Activated naive CD4-positive, alpha-beta T cell treated with anti-CD3 and anti-CD28 coated beads, Interleukin-2, amount 10 ng/mL, durations not matched to agents 7 days and 5 days (primary cell): ENCODE measurements at regions not wholly inside any gene's neighbourhood (a gene's known extent, or its start where the extent isn't known, plus 50 kb on each side); places are given as distances from the start of the nearest gene placed in this dataset.

ENCODE experiments used
- CTCF ChIA-PET: fragments of 350-600 bp; sonication (Branson Sonifier 250); formaldehyde crosslinking; loops from one replicate; lab custom pipeline; 2021; ENCODE audit warnings: antibody characterized with exemption; lab: Charles Lee
- DNase-seq: peaks from one replicate; pipeline ENCODE4 v3.0.0-alpha.2; 2020
- H3K27ac Mint-ChIP-seq: one replicate; pipeline ENCODE4 v1.8.0; 2021; ENCODE audit warnings: mild to moderate bottlenecking, moderate library complexity, mixed read lengths
- H3K27me3 Mint-ChIP-seq: one replicate; pipeline ENCODE4 v1.8.0; 2021; ENCODE audit warnings: mild to moderate bottlenecking, mixed read lengths
- H3K36me3 Mint-ChIP-seq: one replicate; pipeline ENCODE4 v1.8.0; 2021; ENCODE audit warnings: mixed read lengths
- H3K4me1 Mint-ChIP-seq: one replicate; pipeline ENCODE4 v1.8.0; 2021; ENCODE audit warnings: mixed read lengths
- H3K4me3 Mint-ChIP-seq: one replicate; pipeline ENCODE4 v1.8.0; 2021; ENCODE audit warnings: mild to moderate bottlenecking, moderate library complexity, mixed read lengths
- H3K9me3 Mint-ChIP-seq: one replicate; pipeline ENCODE4 v1.8.0; 2021; ENCODE audit warnings: mixed read lengths

DNA sequence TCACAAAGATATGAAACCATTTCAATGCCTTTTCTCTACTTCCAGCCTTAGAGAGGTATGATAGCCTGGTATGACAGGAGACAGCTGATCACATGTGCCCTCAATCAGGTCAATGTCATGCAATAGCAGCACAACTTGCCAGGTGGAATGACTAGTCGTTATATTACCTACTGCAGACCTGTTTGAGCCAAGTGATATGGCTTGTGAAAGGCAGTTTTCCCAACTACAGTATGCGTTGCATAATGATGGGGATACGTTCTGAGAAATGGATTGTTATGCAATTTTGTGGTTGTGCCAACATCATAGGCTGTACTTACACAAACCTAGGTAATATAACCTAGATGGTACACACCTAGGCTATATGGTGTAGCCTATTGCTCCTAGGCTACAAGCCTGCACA, 262.8 kb downstream of the ICOS start:
- H3K4me1 Mint-ChIP-seq, result peaks cover 4% of the 10 kb centered on the region
- H3K27ac Mint-ChIP-seq, result no peak overlapping the region
- no peak for DNase-seq
- no peak overlapping the region for H3K4me3 Mint-ChIP-seq
- no peaks in the 10 kb centered on the region for H3K36me3 Mint-ChIP-seq
- peaks cover 6% of the 10 kb centered on the region for H3K27me3 Mint-ChIP-seq
- CTCF ChIA-PET, result no interaction called here
- no peaks in the 10 kb centered on the region for H3K9me3 Mint-ChIP-seq

DNA sequence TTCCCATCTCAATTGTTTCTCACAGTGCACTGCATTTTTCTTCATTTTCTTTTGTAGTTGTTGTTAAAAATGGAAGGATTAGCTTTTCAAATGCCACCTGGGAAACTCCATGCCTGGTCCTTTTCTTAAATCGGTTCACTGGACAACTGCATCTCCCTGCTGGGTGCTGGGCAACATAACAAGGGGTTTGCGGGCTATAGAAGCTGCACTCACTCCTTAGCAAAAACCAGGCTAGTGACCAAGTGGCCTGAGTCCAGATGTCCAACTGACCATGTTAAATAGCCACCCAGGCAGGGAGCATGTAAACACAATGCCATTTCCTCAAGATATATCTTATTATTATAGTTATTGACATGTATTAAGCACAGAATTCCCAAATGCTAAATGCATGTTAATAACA, 264.9 kb downstream of the ICOS start:
- H3K36me3 Mint-ChIP-seq, result no peaks in the 10 kb centered on the region
- DNase-seq, result no peak
- H3K27me3 Mint-ChIP-seq, result peaks cover 19% of the 10 kb centered on the region
- H3K9me3 Mint-ChIP-seq, result no peaks in the 10 kb centered on the region
- CTCF ChIA-PET, result interaction anchor here (1.5 kb wide), 1 partner anchor 7 kb away, joined by 3 read pairs; no protein-coding TSS in a partner anchor
- no peak overlapping the region for H3K4me3 Mint-ChIP-seq
- peaks cover 4% of the 10 kb centered on the region for H3K4me1 Mint-ChIP-seq
- H3K27ac Mint-ChIP-seq, result no peak overlapping the region

DNA sequence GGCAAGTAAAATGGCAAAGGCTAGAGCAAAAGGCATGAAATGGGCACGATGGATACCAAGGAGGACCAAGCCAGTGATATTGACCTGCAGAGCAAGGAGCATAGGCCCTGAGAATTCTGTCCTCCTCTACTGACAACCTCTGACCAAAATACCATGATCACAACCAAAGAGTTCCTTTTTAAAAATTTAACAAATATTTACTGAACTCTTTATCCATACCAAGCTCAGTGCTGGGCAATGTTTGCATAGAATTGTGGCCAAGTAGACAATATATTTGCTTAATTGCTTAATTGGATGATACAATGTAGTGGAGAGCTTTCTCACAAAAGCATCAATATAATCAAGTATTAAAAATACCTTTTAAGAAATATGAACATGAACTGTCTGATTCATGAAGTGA, 265.7 kb downstream of the ICOS start:
- DNase-seq, result no peak
- H3K4me3 Mint-ChIP-seq, result no peak overlapping the region
- CTCF ChIA-PET, result no interaction called here
- H3K4me1 Mint-ChIP-seq, result peaks cover 4% of the 10 kb centered on the region
- no peak overlapping the region for H3K27ac Mint-ChIP-seq
- H3K27me3 Mint-ChIP-seq, result peaks cover 23% of the 10 kb centered on the region
- no peaks in the 10 kb centered on the region for H3K9me3 Mint-ChIP-seq
- no peaks in the 10 kb centered on the region for H3K36me3 Mint-ChIP-seq

DNA sequence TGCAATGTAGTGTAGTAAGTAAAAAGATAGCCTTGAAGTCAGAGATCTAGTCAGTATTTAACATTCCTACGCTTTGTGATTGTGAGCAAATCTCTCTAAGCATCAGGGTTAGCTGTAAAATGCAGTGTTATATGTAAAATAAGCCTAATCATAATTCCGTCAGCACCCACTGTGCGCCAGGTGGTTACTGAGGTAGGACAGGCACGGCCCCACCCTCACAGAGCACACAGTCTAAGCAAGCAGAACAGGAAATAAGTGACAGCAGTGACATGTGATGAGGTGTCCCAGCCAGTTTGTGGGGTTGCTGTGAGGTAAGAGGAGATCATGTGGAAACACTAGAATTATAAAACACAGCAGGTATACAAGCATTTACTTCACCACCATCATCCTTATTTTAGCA, 267.1 kb downstream of the ICOS start:
- H3K9me3 Mint-ChIP-seq, result no peaks in the 10 kb centered on the region
- no peak overlapping the region for H3K4me3 Mint-ChIP-seq
- H3K27ac Mint-ChIP-seq, result no peak overlapping the region

DNA sequence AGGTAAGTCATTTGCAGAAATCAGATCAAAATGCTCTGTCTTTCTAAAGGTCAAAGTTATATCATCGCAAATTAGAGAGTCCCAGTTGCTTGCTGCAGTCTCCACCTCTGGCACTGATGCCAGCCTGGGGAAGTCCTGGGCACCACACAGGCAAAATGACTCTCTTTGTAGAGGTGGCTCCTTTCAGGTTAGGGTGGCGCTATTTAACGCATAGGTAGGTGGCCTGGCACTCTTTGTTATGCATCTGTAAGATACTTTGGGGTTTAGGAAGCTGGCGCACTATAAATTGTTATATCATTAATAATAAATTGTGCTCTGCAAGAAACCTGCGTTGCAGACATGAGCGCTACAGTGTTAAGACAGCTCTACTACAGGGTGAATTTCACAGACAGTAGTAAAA, 268.5 kb downstream of the ICOS start:
- Mint-ChIP-seq H3K4me3 (no peak overlapping the region), H3K9me3 (no peaks in the 10 kb centered on the region), H3K27me3 (peaks cover 18% of the 10 kb centered on the region), H3K27ac (no peak overlapping the region), H3K36me3 (no peaks in the 10 kb centered on the region), H3K4me1 (peaks cover 4% of the 10 kb centered on the region)
- no peak for DNase-seq
- CTCF ChIA-PET, result no interaction called here

More for the DNA sequence above, 267.1 kb downstream of the ICOS start:
- no peaks in the 10 kb centered on the region for H3K36me3 Mint-ChIP-seq
- CTCF ChIA-PET, result no interaction called here
- H3K27me3 Mint-ChIP-seq, result peaks cover 18% of the 10 kb centered on the region
- no peak for DNase-seq
- H3K4me1 Mint-ChIP-seq, result peaks cover 4% of the 10 kb centered on the region

DNA sequence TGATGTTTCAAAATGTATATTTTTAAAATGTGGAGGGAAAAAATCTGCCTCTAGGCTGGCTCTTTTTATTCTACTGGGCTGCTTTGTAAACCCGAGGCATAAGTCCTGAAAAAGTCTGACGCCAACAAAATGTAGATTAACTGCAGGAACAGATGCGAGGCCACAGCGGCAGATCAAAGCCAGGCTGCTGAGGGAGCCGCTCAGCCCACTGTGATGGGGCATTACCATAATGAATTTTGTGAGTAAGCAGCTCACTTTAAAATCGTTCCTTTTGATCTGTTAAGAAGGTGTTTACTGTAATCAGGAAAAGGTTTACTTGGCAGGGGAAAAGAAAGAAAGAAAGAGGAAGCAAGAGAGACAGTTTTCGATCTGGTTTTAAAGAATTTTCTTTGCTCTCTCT, 269.0 kb downstream of the ICOS start:
- Mint-ChIP-seq H3K4me1 (peaks cover 4% of the 10 kb centered on the region), H3K9me3 (no peaks in the 10 kb centered on the region), H3K27me3 (peaks cover 18% of the 10 kb centered on the region), H3K36me3 (no peaks in the 10 kb centered on the region), H3K4me3 (no peak overlapping the region), H3K27ac (no peak overlapping the region)
- DNase-seq, result no peak
- CTCF ChIA-PET, result no interaction called here

DNA sequence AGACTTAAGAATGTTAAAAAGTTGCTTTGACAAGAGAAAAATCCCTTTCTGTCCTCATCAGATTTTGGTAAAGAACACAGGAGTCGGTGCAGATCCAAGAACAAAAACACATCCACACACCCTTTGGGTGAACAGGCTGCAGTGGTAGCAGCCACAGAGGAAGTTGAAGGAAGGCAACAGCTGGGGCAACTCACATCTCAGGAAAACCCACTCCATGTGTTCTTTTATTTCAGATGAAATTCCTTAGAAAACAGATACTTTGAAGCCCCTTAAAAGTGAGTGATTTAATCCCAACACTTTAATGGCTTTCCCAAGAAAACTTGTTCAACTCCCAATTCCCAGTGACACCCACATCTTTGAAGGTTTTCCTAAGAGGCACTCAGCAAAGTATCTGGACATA, 271.3 kb downstream of the ICOS start:
- no peak for DNase-seq

DNA sequence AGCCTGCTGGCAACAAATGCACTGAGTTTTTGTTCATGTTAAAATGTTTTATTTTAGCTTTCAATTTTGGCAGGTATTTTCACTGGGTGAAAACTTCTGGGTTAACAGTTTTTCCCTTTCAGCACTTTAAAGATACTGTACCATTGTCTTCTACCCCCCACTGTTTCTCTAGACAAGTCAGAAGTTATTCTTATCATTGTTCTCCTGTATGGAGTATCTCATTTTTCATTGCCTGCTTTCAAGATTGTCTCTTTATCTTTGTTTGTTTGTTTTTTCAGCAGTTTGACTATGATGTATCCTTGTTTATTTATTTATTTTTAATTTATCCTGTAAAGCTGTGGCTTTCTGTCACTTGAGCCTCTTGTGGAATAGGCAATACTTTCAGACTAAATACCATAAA, 277.0 kb downstream of the ICOS start:
- no peak overlapping the region for H3K4me3 Mint-ChIP-seq
- peaks cover 6% of the 10 kb centered on the region for H3K27me3 Mint-ChIP-seq
- no peak overlapping the region for H3K27ac Mint-ChIP-seq
- no peak for DNase-seq
- CTCF ChIA-PET, result no interaction called here
- peaks cover 4% of the 10 kb centered on the region for H3K9me3 Mint-ChIP-seq
- no peaks in the 10 kb centered on the region for H3K4me1 Mint-ChIP-seq
- H3K36me3 Mint-ChIP-seq, result no peaks in the 10 kb centered on the region

More for the DNA sequence above, 271.3 kb downstream of the ICOS start:
- H3K36me3 Mint-ChIP-seq, result no peaks in the 10 kb centered on the region
- no peaks in the 10 kb centered on the region for H3K9me3 Mint-ChIP-seq
- peaks cover 4% of the 10 kb centered on the region for H3K4me1 Mint-ChIP-seq
- no peak overlapping the region for H3K4me3 Mint-ChIP-seq
- H3K27me3 Mint-ChIP-seq, result peaks cover 18% of the 10 kb centered on the region
- CTCF ChIA-PET, result no interaction called here
- H3K27ac Mint-ChIP-seq, result no peak overlapping the region

DNA sequence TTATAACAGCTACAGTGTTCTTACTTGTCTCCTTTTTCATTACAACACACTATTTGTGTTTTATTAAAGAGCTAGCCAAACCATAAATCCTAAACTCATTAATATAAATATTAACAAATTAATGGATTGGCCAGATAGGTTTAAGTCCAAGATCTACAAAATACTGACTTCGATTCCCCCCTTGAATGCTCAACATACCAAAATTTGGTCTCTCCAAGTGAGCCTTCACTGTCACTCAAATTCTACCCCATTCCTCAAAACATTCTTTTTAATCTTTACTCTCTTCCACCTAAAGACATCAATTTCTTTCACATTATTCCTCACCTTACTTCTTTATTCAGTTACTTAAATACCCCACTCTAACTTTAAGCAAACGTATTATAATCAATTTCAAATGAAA, 281.5 kb downstream of the ICOS start:
- CTCF ChIA-PET, result no interaction called here
- no peak overlapping the region for H3K4me3 Mint-ChIP-seq
- H3K27me3 Mint-ChIP-seq, result peaks cover 18% of the 10 kb centered on the region
- H3K27ac Mint-ChIP-seq, result no peak overlapping the region
- peaks cover 4% of the 10 kb centered on the region for H3K9me3 Mint-ChIP-seq
- H3K36me3 Mint-ChIP-seq, result no peaks in the 10 kb centered on the region
- no peak for DNase-seq
- H3K4me1 Mint-ChIP-seq, result no peaks in the 10 kb centered on the region

DNA sequence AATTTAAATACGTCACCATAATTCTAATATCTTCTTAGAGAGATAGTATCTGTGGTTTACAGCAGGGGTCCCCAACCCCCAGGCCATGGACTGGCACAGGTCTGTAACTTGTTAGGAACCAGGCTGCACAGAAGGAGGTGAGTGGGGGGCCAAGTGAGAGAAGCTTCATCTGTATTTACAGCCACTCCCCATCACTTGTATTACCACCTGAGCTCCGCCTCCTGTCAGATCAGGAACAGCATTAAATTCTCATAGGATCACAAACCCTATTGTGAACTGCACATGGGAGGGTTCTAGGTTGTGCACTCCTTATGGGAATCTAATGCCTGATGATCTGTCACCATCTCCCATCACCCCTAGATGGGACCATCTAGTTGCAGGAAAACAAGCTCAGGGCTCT, 282.6 kb downstream of the ICOS start:
- H3K36me3 Mint-ChIP-seq, result no peaks in the 10 kb centered on the region
- H3K4me3 Mint-ChIP-seq, result no peak overlapping the region
- H3K27me3 Mint-ChIP-seq, result peaks cover 19% of the 10 kb centered on the region
- CTCF ChIA-PET, result no interaction called here
- DNase-seq, result no peak
- peaks cover 2% of the 10 kb centered on the region for H3K9me3 Mint-ChIP-seq
- H3K27ac Mint-ChIP-seq, result no peak overlapping the region
- H3K4me1 Mint-ChIP-seq, result no peaks in the 10 kb centered on the region

DNA sequence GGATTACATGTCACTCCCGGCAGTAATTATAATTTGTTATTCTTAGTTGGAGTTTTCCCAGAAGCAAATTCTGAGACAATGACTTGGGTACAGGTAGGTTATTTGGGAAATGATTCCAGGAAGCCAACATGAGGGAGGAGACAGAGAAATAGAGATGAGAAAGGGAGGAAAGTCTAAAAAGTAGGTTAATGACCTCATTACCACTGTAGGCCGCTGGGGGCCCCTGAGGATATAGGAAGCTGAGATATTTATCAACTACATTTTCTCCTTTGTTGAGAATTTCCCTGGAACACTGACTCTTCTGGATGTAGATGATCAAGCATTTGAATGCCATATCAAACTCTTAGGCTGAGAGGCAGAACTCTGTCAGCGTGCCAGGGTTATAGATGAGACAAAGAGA, 284.3 kb downstream of the ICOS start:
- H3K27ac Mint-ChIP-seq, result no peak overlapping the region
- H3K9me3 Mint-ChIP-seq, result no peaks in the 10 kb centered on the region
- no peak for DNase-seq
- H3K27me3 Mint-ChIP-seq, result peaks cover 19% of the 10 kb centered on the region
- no peaks in the 10 kb centered on the region for H3K36me3 Mint-ChIP-seq
- CTCF ChIA-PET, result no interaction called here
- no peaks in the 10 kb centered on the region for H3K4me1 Mint-ChIP-seq
- no peak overlapping the region for H3K4me3 Mint-ChIP-seq

DNA sequence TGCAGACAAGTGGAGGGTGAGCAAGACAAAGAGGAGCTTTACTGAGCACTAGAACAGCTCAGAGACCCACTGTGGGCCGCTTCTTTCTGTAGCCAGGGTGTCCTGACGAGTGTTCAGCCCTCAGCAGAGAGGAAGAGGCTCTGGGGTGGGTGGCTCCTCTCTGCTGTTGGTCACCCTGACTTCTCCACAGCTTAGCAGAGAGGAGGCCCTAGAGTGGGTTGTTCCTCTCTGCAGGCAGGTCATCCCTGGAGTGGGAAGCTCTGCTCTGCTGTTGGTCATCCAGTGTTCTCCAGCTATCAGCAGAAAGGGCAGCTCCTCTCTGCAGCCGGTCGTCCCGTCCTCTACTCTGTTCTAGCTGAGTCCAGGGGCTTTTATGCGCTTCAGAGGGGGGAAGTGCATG, 286.5 kb downstream of the ICOS start:
- no peaks in the 10 kb centered on the region for H3K4me1 Mint-ChIP-seq
- H3K36me3 Mint-ChIP-seq, result no peaks in the 10 kb centered on the region
- H3K4me3 Mint-ChIP-seq, result no peak overlapping the region
- peaks cover 32% of the 10 kb centered on the region for H3K27me3 Mint-ChIP-seq
- CTCF ChIA-PET, result interaction anchor here (0.7 to 2.3 kb wide), 3 partner anchors 36 to 152 kb away, joined by 4 to 7 read pairs (median 4); no protein-coding TSS in a partner anchor
- no peak overlapping the region for H3K27ac Mint-ChIP-seq
- DNase-seq, result no peak
- H3K9me3 Mint-ChIP-seq, result no peaks in the 10 kb centered on the region

DNA sequence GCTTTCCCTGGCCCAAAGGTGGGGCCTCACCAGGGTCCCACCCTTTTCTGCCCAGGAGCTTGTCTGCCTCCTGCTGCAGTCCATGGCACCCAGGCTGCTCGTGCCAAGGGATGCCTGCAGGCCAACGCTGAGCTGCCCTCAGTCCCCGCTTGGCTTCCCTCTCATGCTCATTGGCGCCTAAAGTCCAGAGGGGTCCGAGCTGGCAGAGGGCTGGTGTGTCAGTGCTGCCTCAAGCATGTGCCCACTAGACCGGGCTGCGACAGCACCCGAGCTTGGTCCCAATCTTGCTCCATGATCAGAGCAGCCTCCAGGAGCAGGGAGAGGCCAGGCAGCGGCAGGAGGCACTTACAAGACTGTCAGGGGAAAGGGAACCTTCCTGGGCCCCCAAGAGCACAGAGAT, 287.0 kb downstream of the ICOS start:
- Mint-ChIP-seq H3K27me3 (peaks cover 37% of the 10 kb centered on the region), H3K9me3 (no peaks in the 10 kb centered on the region), H3K4me3 (no peak overlapping the region), H3K4me1 (no peaks in the 10 kb centered on the region), H3K36me3 (no peaks in the 10 kb centered on the region), H3K27ac (no peak overlapping the region)
- DNase-seq, result no peak
- CTCF ChIA-PET, result interaction anchor here (0.7 to 2.3 kb wide), 2 partner anchors 36 to 153 kb away, joined by 4 to 7 read pairs; no protein-coding TSS in a partner anchor

DNA sequence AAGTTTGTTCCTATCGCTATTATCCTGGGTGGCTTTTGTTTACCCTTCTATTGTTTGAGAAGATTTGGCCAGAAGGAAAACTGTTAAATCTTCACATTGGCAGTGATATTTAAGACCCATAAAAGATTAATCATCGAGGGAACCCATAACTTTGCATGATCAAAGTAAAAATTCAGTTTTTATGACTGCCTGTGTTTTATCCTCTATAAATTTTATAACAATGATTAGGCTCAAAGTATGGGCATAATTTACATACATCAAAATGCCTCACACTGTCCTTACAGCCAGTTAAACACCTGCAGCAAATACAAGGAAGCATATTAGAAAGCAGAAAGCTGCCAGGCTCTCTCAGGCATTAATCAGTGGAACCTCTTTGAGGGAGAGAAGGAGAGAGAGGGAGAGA, 289.1 kb downstream of the ICOS start:
- CTCF ChIA-PET, result no interaction called here
- Mint-ChIP-seq H3K27me3 (peaks cover 44% of the 10 kb centered on the region), H3K9me3 (no peaks in the 10 kb centered on the region), H3K4me1 (no peaks in the 10 kb centered on the region), H3K27ac (no peak overlapping the region), H3K36me3 (no peaks in the 10 kb centered on the region), H3K4me3 (no peak overlapping the region)
- no peak for DNase-seq

DNA sequence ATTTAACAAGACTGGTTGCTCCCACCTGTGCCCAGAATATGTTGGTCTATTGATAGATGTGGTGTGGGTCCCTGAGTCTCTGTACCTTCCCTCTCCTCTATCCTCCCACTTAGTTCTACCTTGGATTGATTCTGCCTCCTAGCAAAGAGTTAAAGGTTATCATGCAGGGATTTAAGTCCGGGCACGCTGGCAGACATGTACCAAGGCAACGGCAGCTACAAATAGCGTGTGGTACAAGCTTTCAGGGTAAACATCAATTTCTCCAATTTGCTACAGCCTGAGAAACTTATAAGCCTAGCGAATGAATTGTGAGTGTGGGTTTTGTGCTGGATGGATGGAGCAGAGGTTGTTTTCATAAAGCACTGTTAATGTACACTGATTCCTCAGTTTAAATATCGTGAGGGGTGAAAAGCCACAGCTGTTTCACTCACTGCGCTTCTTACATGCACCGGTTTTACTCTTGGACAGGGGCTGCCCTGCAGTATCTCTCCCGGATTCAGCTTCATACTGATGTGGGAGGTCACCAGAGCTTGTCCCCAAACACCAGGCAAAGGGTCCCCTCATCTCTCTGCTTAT, 289.8 kb downstream of the ICOS start:
- H3K27me3 Mint-ChIP-seq, result peaks cover 46% of the 10 kb centered on the region
- no peaks in the 10 kb centered on the region for H3K36me3 Mint-ChIP-seq
- no peak overlapping the region for H3K4me3 Mint-ChIP-seq
- H3K9me3 Mint-ChIP-seq, result no peaks in the 10 kb centered on the region
- no peaks in the 10 kb centered on the region for H3K4me1 Mint-ChIP-seq
- no peak overlapping the region for H3K27ac Mint-ChIP-seq
- DNase-seq, result no peak
- CTCF ChIA-PET, result no interaction called here
